ENCODE measurements at regions not wholly inside any gene's neighbourhood (a gene's known extent, or its start where the extent isn't known, plus 50 kb on each side); places are given as distances from the start of the nearest gene placed in this dataset.
A peak's percentile ranks its signal among the peaks of the same experiment; 100 is the strongest.

DNA sequence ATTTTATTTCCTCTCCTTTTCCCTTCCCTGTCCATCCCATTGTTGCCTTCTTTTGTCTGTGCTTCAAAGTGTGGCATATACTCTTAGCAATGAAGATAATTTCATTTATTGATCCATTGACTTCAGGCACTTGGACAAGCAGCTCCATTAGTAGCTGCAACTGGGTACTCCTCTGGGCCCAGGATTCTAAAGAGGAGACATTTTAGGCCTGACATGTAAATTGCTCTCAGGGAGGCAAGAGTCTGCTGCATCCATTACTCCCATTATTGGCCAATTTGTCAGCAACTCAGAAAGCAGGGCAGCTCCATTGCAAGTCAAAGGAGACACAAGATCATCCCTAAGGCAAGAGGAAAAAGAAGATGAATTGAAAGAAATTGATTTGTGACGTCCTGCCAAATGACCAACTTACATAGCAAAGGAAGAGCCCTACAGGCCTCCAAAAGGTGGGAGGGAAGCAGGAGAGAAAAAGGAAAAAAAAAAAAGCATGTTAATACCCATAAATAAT, 1094.1 kb upstream of the FLRT2 start:
- Histone ChIP-seq H4K20me1 (replicated peaks; ENCODE audit: insufficient read depth) (no peaks in the 10 kb centered on the region), H2AFZ (peak overlapping the region; percentile 89), H3K27ac (ENCODE audit: low read depth) (no peak overlapping the region), H3K79me2 (replicated peaks; ENCODE audit: insufficient read depth) (no peaks in the 10 kb centered on the region), H3K9me2 (ENCODE audit: insufficient read depth) (peaks cover 3% of the 10 kb centered on the region; the same call in 1 of the 2 replicates), H3K36me3 (ENCODE audit: insufficient read depth) (no peaks in the 10 kb centered on the region), H3K4me2 (peak overlapping the region; percentile 28; the same call in 1 of the 2 replicates), H3K27me3 (ENCODE audit: insufficient read depth) (no peaks in the 10 kb centered on the region), H3K4me1 (ENCODE audit: insufficient read depth) (peaks cover 14% of the 10 kb centered on the region), H3F3A (replicated peaks; ENCODE audit: low read depth) (no peaks in the 10 kb centered on the region), H3K4me3 (no peak overlapping the region)
- TF ChIP-seq EZH2phosphoT487 (IDR thresholded peaks at IDR 0.05; ENCODE audit: unreplicated experiment) (no peak), ZNF331 (CRISPR knock-in tag; IDR thresholded peaks at IDR 0.05; ENCODE audit: low read depth) (no peak), CREB1 (CRISPR knock-in tag; IDR thresholded peaks at IDR 0.05; ENCODE audit: low read depth) (no peak), POLR2AphosphoS5 (IDR thresholded peaks at IDR 0.05; ENCODE audit: low read depth) (no peak), CTCF (conservative IDR thresholded peaks at IDR 0.05; ENCODE audit: low read depth in 2 of 2) (no peak), EZH2 (IDR thresholded peaks at IDR 0.05; ENCODE audit: low read depth, unreplicated experiment) (no peak), NANOG (IDR thresholded peaks at IDR 0.05; ENCODE audit: borderline replicate concordance) (no peak), ZNF114 (CRISPR knock-in tag; IDR thresholded peaks at IDR 0.05) (no peak), ZNF462 (CRISPR knock-in tag; IDR thresholded peaks at IDR 0.05) (no peak), STAT1 (IDR thresholded peaks at IDR 0.05; ENCODE audit: unreplicated experiment) (no peak), JUNB (IDR thresholded peaks at IDR 0.05; ENCODE audit: unreplicated experiment) (no peak)
- TF ChIP-seq, protein P1, sequence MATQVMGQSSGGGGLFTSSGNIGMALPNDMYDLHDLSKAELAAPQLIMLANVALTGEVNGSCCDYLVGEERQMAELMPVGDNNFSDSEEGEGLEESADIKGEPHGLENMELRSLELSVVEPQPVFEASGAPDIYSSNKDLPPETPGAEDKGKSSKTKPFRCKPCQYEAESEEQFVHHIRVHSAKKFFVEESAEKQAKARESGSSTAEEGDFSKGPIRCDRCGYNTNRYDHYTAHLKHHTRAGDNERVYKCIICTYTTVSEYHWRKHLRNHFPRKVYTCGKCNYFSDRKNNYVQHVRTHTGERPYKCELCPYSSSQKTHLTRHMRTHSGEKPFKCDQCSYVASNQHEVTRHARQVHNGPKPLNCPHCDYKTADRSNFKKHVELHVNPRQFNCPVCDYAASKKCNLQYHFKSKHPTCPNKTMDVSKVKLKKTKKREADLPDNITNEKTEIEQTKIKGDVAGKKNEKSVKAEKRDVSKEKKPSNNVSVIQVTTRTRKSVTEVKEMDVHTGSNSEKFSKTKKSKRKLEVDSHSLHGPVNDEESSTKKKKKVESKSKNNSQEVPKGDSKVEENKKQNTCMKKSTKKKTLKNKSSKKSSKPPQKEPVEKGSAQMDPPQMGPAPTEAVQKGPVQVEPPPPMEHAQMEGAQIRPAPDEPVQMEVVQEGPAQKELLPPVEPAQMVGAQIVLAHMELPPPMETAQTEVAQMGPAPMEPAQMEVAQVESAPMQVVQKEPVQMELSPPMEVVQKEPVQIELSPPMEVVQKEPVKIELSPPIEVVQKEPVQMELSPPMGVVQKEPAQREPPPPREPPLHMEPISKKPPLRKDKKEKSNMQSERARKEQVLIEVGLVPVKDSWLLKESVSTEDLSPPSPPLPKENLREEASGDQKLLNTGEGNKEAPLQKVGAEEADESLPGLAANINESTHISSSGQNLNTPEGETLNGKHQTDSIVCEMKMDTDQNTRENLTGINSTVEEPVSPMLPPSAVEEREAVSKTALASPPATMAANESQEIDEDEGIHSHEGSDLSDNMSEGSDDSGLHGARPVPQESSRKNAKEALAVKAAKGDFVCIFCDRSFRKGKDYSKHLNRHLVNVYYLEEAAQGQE (IDR thresholded peaks at IDR 0.05; ENCODE audit: unreplicated experiment): no peak
- TF ChIP-seq, protein P2, sequence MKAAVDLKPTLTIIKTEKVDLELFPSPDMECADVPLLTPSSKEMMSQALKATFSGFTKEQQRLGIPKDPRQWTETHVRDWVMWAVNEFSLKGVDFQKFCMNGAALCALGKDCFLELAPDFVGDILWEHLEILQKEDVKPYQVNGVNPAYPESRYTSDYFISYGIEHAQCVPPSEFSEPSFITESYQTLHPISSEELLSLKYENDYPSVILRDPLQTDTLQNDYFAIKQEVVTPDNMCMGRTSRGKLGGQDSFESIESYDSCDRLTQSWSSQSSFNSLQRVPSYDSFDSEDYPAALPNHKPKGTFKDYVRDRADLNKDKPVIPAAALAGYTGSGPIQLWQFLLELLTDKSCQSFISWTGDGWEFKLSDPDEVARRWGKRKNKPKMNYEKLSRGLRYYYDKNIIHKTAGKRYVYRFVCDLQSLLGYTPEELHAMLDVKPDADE (IDR thresholded peaks at IDR 0.05): no peak
- DNase-seq (ENCODE audit: low spot score) (no peak), ATAC-seq (no peak)
- H3K27ac Mint-ChIP-seq: no peak overlapping the region
- H3K36me3 Mint-ChIP-seq (ENCODE audit: low read depth): no peaks in the 10 kb centered on the region
- no peak overlapping the region for H3K4me3 Mint-ChIP-seq
- H3K4me1 Mint-ChIP-seq: peaks cover 21% of the 10 kb centered on the region
- H3K9me3 Mint-ChIP-seq: no peaks in the 10 kb centered on the region
- no peaks in the 10 kb centered on the region for H3K27me3 Mint-ChIP-seq (ENCODE audit: insufficient read depth, low read depth, poor library complexity)

Data from GM23338 (cell line).